ENCODE measurements at regions not wholly inside any gene's neighbourhood (a gene's known extent, or its start where the extent isn't known, plus 50 kb on each side); places are given as distances from the start of the nearest gene placed in this dataset.
A peak's percentile ranks its signal among the peaks of the same experiment; 100 is the strongest.

- CTCF ChIA-PET, result no interaction called here
- intact Hi-C loops (cut with micrococcal nuclease; ENCODE audit: unreplicated experiment), result no loop called here
- Histone ChIP-seq H3K27ac (ENCODE audit: low read depth, low read length, poor library complexity, severe bottlenecking) (no peak overlapping the region), H3K9me3 (ENCODE audit: low read depth, low read length, poor library complexity, severe bottlenecking) (peaks cover 1% of the 10 kb centered on the region), H3K4me3 (ENCODE audit: low read depth, low read length, poor library complexity, severe bottlenecking) (no peak overlapping the region), H3K27me3 (replicated peaks; ENCODE audit: insufficient read depth, low read depth, low read length, poor library complexity) (no peaks in the 10 kb centered on the region), H3K4me1 (ENCODE audit: insufficient read depth, low read length, poor library complexity, severe bottlenecking) (peaks cover 20% of the 10 kb centered on the region), H3K36me3 (ENCODE audit: insufficient read depth, low read length, poor library complexity, severe bottlenecking) (no peaks in the 10 kb centered on the region)
- POLR2A ChIA-PET (ENCODE audit: low non-redundant PET), result no interaction called here
- TF ChIP-seq EZH2 (IDR thresholded peaks at IDR 0.05; ENCODE audit: borderline replicate concordance, low read depth, low read length, poor library complexity, severe bottlenecking), result no peak
- TF ChIP-seq, protein P1, sequence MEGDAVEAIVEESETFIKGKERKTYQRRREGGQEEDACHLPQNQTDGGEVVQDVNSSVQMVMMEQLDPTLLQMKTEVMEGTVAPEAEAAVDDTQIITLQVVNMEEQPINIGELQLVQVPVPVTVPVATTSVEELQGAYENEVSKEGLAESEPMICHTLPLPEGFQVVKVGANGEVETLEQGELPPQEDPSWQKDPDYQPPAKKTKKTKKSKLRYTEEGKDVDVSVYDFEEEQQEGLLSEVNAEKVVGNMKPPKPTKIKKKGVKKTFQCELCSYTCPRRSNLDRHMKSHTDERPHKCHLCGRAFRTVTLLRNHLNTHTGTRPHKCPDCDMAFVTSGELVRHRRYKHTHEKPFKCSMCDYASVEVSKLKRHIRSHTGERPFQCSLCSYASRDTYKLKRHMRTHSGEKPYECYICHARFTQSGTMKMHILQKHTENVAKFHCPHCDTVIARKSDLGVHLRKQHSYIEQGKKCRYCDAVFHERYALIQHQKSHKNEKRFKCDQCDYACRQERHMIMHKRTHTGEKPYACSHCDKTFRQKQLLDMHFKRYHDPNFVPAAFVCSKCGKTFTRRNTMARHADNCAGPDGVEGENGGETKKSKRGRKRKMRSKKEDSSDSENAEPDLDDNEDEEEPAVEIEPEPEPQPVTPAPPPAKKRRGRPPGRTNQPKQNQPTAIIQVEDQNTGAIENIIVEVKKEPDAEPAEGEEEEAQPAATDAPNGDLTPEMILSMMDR (conservative IDR thresholded peaks at IDR 0.05; ENCODE audit: low read depth, low read length), result no peak
- BruUV-seq (replicated peaks), result no TSS peak
- DNase-seq (ENCODE audit: low spot score), result no peak
Observed at GRCh38 chr15:70579766-70580165, 183.6 kb downstream of the UACA start.

GRCh38 chr15:70578196-70578595 lies 185.2 kb downstream of the UACA start:
- Histone ChIP-seq H3K36me3 (ENCODE audit: insufficient read depth, low read length, poor library complexity, severe bottlenecking) (no peaks in the 10 kb centered on the region), H3K27me3 (replicated peaks; ENCODE audit: insufficient read depth, low read depth, low read length, poor library complexity) (no peaks in the 10 kb centered on the region), H3K9me3 (ENCODE audit: low read depth, low read length, poor library complexity, severe bottlenecking) (peaks cover 6% of the 10 kb centered on the region), H3K4me3 (ENCODE audit: low read depth, low read length, poor library complexity, severe bottlenecking) (no peak overlapping the region), H3K4me1 (ENCODE audit: insufficient read depth, low read length, poor library complexity, severe bottlenecking) (peaks cover 20% of the 10 kb centered on the region), H3K27ac (ENCODE audit: low read depth, low read length, poor library complexity, severe bottlenecking) (no peak overlapping the region)
- no peak for DNase-seq (ENCODE audit: low spot score)
- intact Hi-C loops (cut with micrococcal nuclease; ENCODE audit: unreplicated experiment), result no loop called here
- POLR2A ChIA-PET (ENCODE audit: low non-redundant PET), result no interaction called here
- CTCF ChIA-PET, result no interaction called here
- TF ChIP-seq, protein P1 (conservative IDR thresholded peaks at IDR 0.05; ENCODE audit: low read depth, low read length), result no peak
- TF ChIP-seq EZH2 (IDR thresholded peaks at IDR 0.05; ENCODE audit: borderline replicate concordance, low read depth, low read length, poor library complexity, severe bottlenecking), result no peak
- no TSS peak for BruUV-seq (replicated peaks)

- Histone ChIP-seq H3K27ac (ENCODE audit: low read depth, low read length, poor library complexity, severe bottlenecking) (no peak overlapping the region), H3K4me3 (ENCODE audit: low read depth, low read length, poor library complexity, severe bottlenecking) (no peak overlapping the region), H3K36me3 (ENCODE audit: insufficient read depth, low read length, poor library complexity, severe bottlenecking) (no peaks in the 10 kb centered on the region), H3K4me1 (ENCODE audit: insufficient read depth, low read length, poor library complexity, severe bottlenecking) (peaks cover 20% of the 10 kb centered on the region), H3K27me3 (replicated peaks; ENCODE audit: insufficient read depth, low read depth, low read length, poor library complexity) (no peaks in the 10 kb centered on the region), H3K9me3 (ENCODE audit: low read depth, low read length, poor library complexity, severe bottlenecking) (peaks cover 6% of the 10 kb centered on the region)
- intact Hi-C loops (cut with micrococcal nuclease; ENCODE audit: unreplicated experiment), result no loop called here
- CTCF ChIA-PET, result no interaction called here
- no TSS peak for BruUV-seq (replicated peaks)
- POLR2A ChIA-PET (ENCODE audit: low non-redundant PET), result no interaction called here
- peak; percentile 35 for DNase-seq (ENCODE audit: low spot score)
- no peak for TF ChIP-seq EZH2 (IDR thresholded peaks at IDR 0.05; ENCODE audit: borderline replicate concordance, low read depth, low read length, poor library complexity, severe bottlenecking)
- TF ChIP-seq, protein P1 (conservative IDR thresholded peaks at IDR 0.05; ENCODE audit: low read depth, low read length), result no peak
Observed at GRCh38 chr15:70576696-70577095, 186.7 kb downstream of the UACA start.

All from A673 (cell line).